Sigmoid colon (tissue), 4 donors: ENCODE measurements at regions not wholly inside any gene's neighbourhood (a gene's known extent, or its start where the extent isn't known, plus 50 kb on each side); places are given as distances from the start of the nearest gene placed in this dataset.

Source experiments
- CTCF ChIP-seq, 4 experiments: fragments of 450-650 bp in 3 of 4; fragments of 200-600 bp in 1 of 4; IDR thresholded peaks; one replicate each; pipeline ENCODE4 v1.5.1; 2016 to 2019; ENCODE audit warnings: antibody characterized with exemption in 4 of 4, mild to moderate bottlenecking in 3 of 4, moderate library complexity in 2 of 4
- EP300 ChIP-seq, 4 donors: sonication (generic); formaldehyde crosslinking; IDR thresholded peaks; one replicate each; pipeline ENCODE4 v1.6.1; 2017; ENCODE audit warnings: antibody characterized with exemption in 4 of 4

GRCh38 chr7:79822620-79823240 is 311.9 kb upstream of the GNAI1 start:
- TF ChIP-seq CTCF (IDR thresholded peaks at IDR 0.05) (no peak), EP300 (IDR thresholded peaks at IDR 0.05) (no peak)
